ENCODE measurements at regions not wholly inside any gene's neighbourhood (a gene's known extent, or its start where the extent isn't known, plus 50 kb on each side); places are given as distances from the start of the nearest gene placed in this dataset.
"Not testable (repeated sequence)": the region's sequence is repeated elsewhere in the genome, so short reads cannot be mapped to it uniquely, and the experiment has no call there.

DNA sequence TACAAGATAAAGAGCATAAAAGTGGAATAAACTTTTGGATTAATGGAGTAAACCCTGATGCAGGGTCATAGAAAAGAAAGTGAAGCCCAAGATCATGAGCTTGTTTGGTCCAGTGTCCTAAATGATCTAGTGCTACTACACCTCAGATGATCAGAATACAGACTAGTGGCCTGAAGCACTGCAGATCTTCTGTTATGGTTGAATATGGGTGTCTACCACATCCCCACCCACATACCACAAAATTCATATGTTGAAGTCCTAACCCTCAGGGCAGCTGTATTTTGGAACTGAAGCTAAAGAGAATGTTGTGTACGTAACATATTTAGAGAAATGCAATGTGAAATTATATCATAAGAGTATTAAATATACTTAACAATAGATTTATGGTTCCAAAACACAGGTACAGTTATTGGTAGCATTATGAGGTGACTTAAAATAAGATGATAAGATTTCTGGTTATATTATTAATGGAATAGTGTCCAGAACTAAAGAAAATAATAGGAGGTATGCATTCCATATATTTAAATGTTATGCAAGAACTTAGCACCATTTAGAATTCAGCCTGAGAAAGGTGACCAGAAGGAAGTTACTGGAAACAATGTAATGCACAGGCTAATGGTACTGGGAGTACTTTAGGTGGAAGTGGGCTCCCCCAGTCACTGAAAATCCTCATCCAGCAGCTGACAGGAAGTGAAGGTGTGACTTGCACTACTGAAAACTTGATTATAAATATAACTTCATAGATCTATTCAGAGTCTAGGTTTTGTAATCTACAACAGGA, 1155.1 kb downstream of the TAF11L14 start:
- Mint-ChIP-seq H3K9me3 (no peaks in the 10 kb centered on the region), H3K4me1 (ENCODE audit: low read depth) (peaks cover 7% of the 10 kb centered on the region), H3K27ac (no peak overlapping the region), H3K4me3 (no peak overlapping the region), H3K36me3 (ENCODE audit: low read depth) (no peaks in the 10 kb centered on the region), H3K27me3 (no peaks in the 10 kb centered on the region)
- DNase-seq, result no peak

DNA sequence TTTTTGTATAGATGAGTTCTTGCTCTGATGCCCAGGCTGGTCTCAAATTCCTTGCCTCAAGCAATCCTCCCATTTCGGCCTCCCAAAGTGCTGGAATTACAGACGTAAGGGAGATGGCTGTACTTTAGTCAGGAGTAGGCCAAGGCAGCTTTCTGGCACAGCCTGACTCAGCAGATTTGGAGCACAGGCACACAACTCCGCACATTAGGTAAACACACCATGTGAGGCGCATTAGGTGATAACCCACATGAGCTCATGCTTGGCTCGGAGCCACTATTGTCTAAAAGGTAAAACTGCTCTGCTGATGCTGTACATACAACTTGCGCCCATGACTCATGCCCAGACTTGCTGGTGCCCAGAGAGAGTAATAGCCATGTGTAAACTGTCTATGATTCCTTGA, 1157.9 kb downstream of the TAF11L14 start:
- Mint-ChIP-seq H3K36me3 (ENCODE audit: low read depth) (no peaks in the 10 kb centered on the region), H3K4me1 (ENCODE audit: low read depth) (peaks cover 7% of the 10 kb centered on the region), H3K27ac (no peak overlapping the region), H3K9me3 (no peaks in the 10 kb centered on the region), H3K4me3 (no peak overlapping the region), H3K27me3 (no peaks in the 10 kb centered on the region)
- DNase-seq, result no peak

DNA sequence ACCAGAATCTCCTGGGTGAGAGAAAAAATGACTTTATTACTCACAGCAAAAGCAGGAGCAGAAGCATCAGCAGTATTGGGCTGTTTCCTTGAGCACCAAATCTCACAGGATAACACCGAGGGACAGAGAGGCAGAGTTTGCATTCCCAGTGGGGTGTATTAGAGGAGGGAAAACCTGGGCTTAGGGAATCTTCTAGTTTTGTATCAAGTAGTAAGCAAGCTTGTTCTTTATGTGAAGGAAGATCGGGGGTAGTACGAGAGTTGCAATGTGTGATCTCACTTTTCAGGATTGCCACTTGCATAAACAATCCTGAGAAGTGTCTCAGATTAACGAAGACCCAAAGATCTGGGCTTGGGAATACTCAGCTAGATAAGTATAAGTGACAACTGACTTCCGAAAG, 1163.0 kb downstream of the TAF11L14 start:
- Mint-ChIP-seq H3K4me3 (no peak overlapping the region), H3K27ac (no peak overlapping the region)
- DNase-seq, result no peak

DNA sequence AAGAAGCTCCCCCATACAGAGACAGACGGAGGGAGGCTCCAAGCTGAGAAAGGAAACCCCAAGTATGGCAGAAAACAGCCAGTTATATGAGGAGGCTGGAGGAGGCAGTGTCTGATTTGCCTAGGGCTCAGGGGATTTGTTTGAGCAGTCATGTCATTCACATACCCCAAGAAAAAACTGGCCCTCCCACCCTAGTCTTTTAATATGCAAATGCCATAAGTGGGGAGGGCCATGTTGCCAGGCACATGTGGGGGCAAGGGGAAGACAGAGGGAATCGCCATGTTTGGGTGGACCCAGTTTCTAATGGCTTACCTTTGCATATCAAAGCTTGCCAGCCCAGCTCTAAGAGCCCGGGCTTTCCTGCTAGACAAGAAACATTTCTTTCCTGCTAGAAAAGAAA, 1163.8 kb downstream of the TAF11L14 start:
- H3K36me3 Mint-ChIP-seq (ENCODE audit: low read depth), result no peaks in the 10 kb centered on the region
- DNase-seq, result no peak
- H3K9me3 Mint-ChIP-seq, result no peaks in the 10 kb centered on the region
- H3K27me3 Mint-ChIP-seq, result no peaks in the 10 kb centered on the region
- no peak overlapping the region for H3K4me3 Mint-ChIP-seq
- H3K4me1 Mint-ChIP-seq (ENCODE audit: low read depth), result no peaks in the 10 kb centered on the region
- no peak overlapping the region for H3K27ac Mint-ChIP-seq

More for the DNA sequence above, 1163.0 kb downstream of the TAF11L14 start:
- H3K4me1 Mint-ChIP-seq (ENCODE audit: low read depth), result no peaks in the 10 kb centered on the region
- no peaks in the 10 kb centered on the region for H3K27me3 Mint-ChIP-seq
- H3K9me3 Mint-ChIP-seq, result no peaks in the 10 kb centered on the region
- H3K36me3 Mint-ChIP-seq (ENCODE audit: low read depth), result no peaks in the 10 kb centered on the region

DNA sequence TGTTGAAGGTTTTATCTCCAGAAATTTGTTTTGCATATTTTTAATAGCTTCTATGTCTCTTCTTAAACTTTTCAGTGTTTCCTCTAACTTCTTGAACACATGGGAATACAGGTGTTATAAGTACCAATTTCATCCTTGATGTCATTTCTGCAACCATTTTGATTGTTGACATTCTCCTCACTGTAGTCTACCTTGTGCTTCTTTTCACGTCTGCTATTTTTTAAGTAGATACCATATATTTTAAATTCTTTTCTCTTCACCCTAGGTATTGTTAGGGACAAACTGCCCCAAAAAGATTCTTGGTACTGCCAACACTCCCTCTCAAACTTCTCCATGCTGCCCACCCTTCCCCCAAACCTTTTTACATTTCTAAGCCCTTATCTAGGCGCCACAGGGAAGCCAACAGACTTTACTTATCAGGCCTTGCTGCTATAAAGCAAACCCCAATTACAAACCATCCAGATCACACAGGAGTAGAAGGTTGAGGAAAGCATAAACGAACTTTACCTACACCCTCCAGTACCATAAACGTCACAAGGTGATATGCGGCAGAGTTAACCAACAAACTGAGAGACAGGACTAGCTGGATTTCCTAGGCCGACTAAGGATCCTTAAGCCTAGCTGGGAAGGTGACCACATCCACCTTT, 1165.3 kb downstream of the TAF11L14 start:
- Mint-ChIP-seq H3K27me3 (no peaks in the 10 kb centered on the region), H3K36me3 (ENCODE audit: low read depth) (no peaks in the 10 kb centered on the region), H3K27ac (no peak overlapping the region), H3K4me1 (ENCODE audit: low read depth) (no peaks in the 10 kb centered on the region), H3K4me3 (no peak overlapping the region), H3K9me3 (no peaks in the 10 kb centered on the region)
- no peak for DNase-seq

DNA sequence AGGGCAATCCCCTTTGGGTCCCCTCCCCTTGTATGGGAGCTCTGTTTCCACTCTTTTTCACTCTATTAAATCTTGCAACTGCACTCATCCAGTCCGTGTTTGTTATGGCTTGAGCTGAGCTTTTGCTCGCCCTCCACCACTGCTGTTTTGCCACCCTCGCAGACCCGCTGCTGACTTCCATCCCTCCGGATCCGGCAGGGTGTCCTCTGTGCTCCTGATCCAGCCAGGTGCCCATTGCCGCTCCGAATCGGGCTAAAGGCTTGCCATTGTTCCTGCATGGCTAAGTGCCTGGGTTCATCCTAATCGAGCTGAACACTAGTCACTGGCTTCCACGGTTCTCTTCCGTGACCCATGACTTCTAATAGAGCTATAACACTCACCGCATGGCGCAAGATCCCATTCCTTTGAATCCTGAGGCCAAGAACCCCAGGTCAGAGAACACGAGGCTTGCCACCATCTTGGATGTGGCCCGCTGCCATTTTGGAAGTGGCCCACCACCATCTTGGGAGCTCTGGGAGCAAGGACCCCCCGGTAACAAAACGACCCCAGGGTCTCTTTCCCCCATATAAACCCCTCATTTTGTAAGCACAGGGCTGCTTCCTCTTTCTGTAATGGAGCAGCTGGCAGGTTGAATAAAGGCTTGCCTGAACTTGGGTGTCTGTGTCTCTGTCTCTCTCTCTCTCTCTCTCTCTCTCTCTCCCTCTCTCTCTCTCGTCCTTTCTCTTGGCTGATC, 1166.2 kb downstream of the TAF11L14 start:
- DNase-seq, result no peak
- H3K9me3 Mint-ChIP-seq, result no peaks in the 10 kb centered on the region
- no peak overlapping the region for H3K27ac Mint-ChIP-seq

DNA sequence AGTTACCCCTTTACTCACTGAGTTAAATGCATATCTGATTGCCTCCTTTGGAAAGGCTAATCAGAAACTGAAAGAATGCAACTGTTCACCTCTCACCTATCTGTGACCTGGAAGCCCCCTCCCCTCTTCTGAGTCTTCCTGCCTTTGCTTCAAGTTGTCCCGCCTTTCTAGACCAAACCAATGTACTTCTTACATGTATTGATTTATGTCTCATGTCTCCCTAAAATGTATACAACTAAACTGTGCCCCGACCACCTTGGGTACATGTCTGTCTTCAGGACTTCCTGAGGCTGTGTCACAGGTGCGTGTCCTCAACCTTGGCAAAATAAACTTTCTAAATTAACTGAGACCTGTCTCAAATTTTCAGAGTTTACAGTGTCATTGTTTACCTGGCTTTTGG, 1167.2 kb downstream of the TAF11L14 start:
- not testable (repeated sequence) for H3K36me3 Mint-ChIP-seq (ENCODE audit: low read depth); H3K4me1 Mint-ChIP-seq (ENCODE audit: low read depth); H3K27me3 Mint-ChIP-seq; H3K9me3 Mint-ChIP-seq; H3K27ac Mint-ChIP-seq; H3K4me3 Mint-ChIP-seq; DNase-seq

More for the DNA sequence above, 1166.2 kb downstream of the TAF11L14 start:
- no peaks in the 10 kb centered on the region for H3K27me3 Mint-ChIP-seq
- H3K36me3 Mint-ChIP-seq (ENCODE audit: low read depth), result no peaks in the 10 kb centered on the region
- no peaks in the 10 kb centered on the region for H3K4me1 Mint-ChIP-seq (ENCODE audit: low read depth)
- H3K4me3 Mint-ChIP-seq, result no peak overlapping the region

DNA sequence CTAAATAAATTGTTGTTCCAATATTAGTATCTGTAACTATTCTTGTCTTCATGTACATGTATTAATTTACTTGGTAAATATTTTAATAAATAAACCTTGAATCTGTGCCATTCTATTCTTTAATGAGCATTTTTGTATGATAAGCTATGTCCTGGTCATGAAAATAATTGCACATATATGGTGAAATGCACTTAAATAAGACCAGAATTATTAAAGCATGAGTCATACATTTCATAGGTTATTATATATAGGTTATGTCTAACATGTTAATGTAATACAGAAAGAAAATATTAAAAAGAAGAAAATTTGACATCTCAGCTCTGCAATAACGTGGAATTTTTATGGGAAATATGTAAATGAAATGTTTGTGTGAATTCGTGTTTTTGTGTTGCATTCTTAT, 1168.1 kb downstream of the TAF11L14 start:
- no peak overlapping the region for H3K27ac Mint-ChIP-seq
- no peaks in the 10 kb centered on the region for H3K36me3 Mint-ChIP-seq (ENCODE audit: low read depth)
- no peaks in the 10 kb centered on the region for H3K9me3 Mint-ChIP-seq
- H3K27me3 Mint-ChIP-seq, result no peaks in the 10 kb centered on the region
- no peak for DNase-seq
- no peak overlapping the region for H3K4me3 Mint-ChIP-seq
- no peaks in the 10 kb centered on the region for H3K4me1 Mint-ChIP-seq (ENCODE audit: low read depth)

DNA sequence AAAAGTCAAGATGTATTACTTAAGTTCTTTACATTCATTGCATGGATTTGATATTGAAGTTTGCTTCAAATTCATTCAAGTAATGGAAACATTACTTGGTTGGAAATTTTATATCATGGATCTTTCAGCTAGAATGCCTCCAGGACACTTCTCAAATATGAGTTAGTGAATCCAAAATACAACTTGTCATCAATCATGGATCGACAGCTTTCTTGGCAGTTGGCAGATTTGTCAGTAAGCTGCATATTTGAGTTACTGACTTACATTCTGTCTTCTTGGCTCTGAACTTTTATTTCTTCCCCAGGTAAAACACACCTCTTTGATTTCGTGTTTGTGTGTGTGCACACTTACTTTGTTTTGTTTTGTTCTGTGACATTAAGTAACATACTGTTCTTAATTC, 1171.1 kb downstream of the TAF11L14 start:
- Mint-ChIP-seq H3K27me3 (peaks cover 4% of the 10 kb centered on the region), H3K4me1 (ENCODE audit: low read depth) (no peaks in the 10 kb centered on the region), H3K9me3 (no peaks in the 10 kb centered on the region), H3K27ac (no peak overlapping the region), H3K36me3 (ENCODE audit: low read depth) (no peaks in the 10 kb centered on the region), H3K4me3 (no peak overlapping the region)
- no peak for DNase-seq

DNA sequence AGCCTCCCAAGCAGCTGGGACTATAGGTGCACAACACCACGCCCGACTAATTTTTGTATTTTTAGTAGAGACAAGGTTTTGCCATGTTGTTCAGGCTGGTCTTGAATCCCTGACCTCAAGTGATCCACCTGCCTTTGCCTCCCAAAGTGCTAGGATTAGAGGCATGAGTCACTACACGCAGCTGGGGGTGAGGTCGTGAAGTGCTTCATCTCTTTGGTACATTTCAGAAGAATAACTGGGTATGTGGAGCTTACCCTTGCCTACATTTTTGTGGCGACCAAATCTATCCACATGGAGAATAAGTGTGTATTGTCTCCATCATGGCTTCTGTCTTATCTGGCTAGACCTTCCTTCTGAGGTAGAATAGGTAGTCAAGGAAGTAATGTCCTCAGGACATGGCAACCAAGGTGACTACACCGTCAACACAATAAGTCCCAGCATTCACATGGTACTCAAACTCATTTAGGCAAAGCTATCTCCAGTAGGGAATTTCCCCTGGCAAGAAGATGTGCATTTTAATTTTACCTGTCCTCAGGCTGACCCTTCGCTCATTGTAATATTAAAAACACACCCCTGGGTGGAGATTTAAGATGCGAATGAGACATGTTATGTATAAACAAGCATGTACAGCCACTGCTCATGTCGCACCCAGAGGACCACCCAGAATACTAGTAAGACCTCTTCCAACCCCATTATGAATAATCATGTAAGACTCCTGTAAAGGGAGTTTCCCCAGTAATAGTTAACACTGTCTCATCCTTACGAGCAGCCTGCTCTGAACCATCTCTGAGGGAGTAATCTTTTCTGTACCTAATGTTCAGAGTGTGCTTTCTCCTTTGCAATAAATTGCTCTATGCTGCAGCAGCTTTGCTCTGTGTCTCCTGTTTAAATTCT, 1173.2 kb downstream of the TAF11L14 start:
- no peaks in the 10 kb centered on the region for H3K9me3 Mint-ChIP-seq
- H3K4me3 Mint-ChIP-seq, result no peak overlapping the region
- no peak overlapping the region for H3K27ac Mint-ChIP-seq
- DNase-seq, result no peak
- H3K4me1 Mint-ChIP-seq (ENCODE audit: low read depth), result no peaks in the 10 kb centered on the region
- no peaks in the 10 kb centered on the region for H3K36me3 Mint-ChIP-seq (ENCODE audit: low read depth)
- peaks cover 4% of the 10 kb centered on the region for H3K27me3 Mint-ChIP-seq

DNA sequence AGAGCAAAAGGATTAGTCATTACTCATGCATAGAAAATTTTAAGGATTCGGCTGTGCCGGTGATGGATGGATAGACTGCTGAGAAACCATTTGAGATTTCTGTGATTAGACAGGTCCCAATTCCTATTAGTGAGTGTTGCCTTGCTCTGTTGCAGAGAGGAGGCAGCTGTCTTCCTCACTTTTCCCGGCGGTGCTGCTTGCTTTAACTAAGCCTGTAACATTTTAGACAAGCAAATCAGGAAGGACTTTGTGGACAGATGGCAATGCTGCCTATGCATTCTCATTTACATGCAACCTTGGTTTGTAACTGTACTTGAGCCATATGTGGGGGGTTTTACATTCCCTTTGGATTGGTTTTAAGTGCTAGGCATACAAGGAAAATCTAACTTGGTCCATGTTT, 1176.3 kb downstream of the CDH18 start:
- H3K27me3 Mint-ChIP-seq, result peaks cover 4% of the 10 kb centered on the region
- DNase-seq, result no peak
- H3K4me3 Mint-ChIP-seq, result no peak overlapping the region
- no peaks in the 10 kb centered on the region for H3K9me3 Mint-ChIP-seq
- no peak overlapping the region for H3K27ac Mint-ChIP-seq
- H3K36me3 Mint-ChIP-seq (ENCODE audit: low read depth), result no peaks in the 10 kb centered on the region
- no peaks in the 10 kb centered on the region for H3K4me1 Mint-ChIP-seq (ENCODE audit: low read depth)

DNA sequence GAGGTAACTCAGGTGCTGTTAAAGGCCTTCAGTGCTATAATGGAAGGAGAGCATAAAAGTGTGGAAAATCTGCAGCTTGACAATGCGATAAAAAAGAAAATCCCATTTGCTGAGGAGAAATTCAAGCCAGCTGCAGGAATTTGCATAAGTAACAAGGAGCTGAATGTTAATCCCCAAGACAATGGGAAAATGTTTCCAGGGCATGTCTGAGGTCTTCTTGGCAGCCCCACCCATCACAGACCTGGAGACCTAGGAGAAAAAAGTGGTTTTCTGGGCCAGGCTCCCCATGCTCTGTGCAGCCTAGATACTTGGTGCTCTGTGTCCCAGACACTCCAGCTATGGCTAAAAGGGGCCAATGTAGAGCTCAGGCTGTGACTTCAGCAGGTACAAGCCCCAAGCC, 1159.6 kb downstream of the CDH18 start:
- no peak overlapping the region for H3K4me3 Mint-ChIP-seq
- no peaks in the 10 kb centered on the region for H3K9me3 Mint-ChIP-seq
- no peak overlapping the region for H3K27ac Mint-ChIP-seq
- no peaks in the 10 kb centered on the region for H3K36me3 Mint-ChIP-seq (ENCODE audit: low read depth)
- no peaks in the 10 kb centered on the region for H3K4me1 Mint-ChIP-seq (ENCODE audit: low read depth)
- no peak for DNase-seq
- H3K27me3 Mint-ChIP-seq, result no peaks in the 10 kb centered on the region

DNA sequence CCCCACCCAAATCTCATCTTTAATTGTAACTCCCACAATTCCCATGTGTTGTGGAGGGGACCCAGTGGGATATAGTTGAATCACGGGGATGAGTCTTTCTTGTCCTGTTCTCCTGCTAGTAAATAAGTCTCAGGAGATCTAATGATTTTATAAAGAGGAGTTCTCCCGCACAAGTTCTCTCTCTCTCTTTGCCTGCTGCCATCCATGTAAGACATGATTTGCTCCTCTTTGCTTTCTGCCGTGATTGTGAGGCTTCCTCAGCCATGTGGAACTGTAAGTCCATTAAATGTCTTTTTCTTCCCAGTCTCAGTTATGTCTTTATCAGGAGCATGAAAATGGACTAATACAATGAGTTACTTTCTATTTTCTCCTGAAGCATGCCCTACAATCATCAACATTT, 1158.5 kb downstream of the CDH18 start:
- Mint-ChIP-seq H3K4me1 (ENCODE audit: low read depth) (no peaks in the 10 kb centered on the region), H3K4me3 (no peak overlapping the region), H3K36me3 (ENCODE audit: low read depth) (no peaks in the 10 kb centered on the region), H3K27me3 (no peaks in the 10 kb centered on the region), H3K27ac (no peak overlapping the region), H3K9me3 (no peaks in the 10 kb centered on the region)
- no peak for DNase-seq

DNA sequence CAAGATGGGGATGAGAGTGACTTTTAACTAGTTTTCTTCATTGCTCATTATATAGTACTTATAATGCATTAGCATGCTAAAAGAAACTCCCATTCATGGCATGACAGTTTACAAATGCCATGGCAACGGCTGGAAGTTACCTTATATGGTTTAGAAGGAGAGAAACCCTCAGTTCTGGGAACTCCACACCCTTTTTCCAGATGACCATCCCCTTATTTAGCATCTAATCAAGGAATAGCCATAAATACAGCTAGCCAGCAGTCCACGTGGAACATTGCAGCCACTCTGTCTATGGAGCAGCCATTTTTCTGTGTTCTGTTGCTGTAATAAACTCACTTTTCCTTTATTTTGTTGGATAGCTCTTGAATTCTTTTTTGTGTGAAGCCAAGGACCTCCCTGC, 1137.8 kb downstream of the CDH18 start:
- Mint-ChIP-seq H3K4me3 (no peak overlapping the region), H3K36me3 (ENCODE audit: low read depth) (no peaks in the 10 kb centered on the region), H3K9me3 (peaks cover under 1% of the 10 kb centered on the region), H3K27me3 (no peaks in the 10 kb centered on the region), H3K4me1 (ENCODE audit: low read depth) (no peaks in the 10 kb centered on the region), H3K27ac (no peak overlapping the region)
- DNase-seq, result no peak

Measured in activated T-cell treated with anti-CD3 and anti-CD28 coated beads, Interleukin-2, amount 50 U/mL, for 24 hours (primary cell).